Right atrium auricular region (tissue), 2 donors: ENCODE measurements at regions not wholly inside any gene's neighbourhood (a gene's known extent, or its start where the extent isn't known, plus 50 kb on each side); places are given as distances from the start of the nearest gene placed in this dataset.

ENCODE experiments used
- DNase-seq: peaks from one replicate; pipeline ENCODE4 v3.0.0-alpha.2; 2019; ENCODE audit warnings: low spot score
- H3K27ac ChIP-seq, 2 donors: fragments of 200-600 bp; sonication (generic); 1 replicate in 1 of 2; 2 replicates in 1 of 2; pipeline ENCODE4 v1.5.1; 2016 to 2019
- H3K27me3 ChIP-seq, 2 donors: fragments of 200-600 bp; sonication (generic); one replicate each; pipeline versions ENCODE4 v1.5.1 to v1.6.0; 2017 to 2019
- H3K36me3 ChIP-seq: fragments of 200-600 bp; sonication (generic); one replicate; pipeline ENCODE4 v1.5.1; 2016
- H3K4me1 ChIP-seq, 2 donors: fragments of 200-600 bp; sonication (generic); one replicate each; pipeline versions ENCODE4 v1.5.1 to v1.6.0; 2017 to 2019
- H3K4me3 ChIP-seq, 2 donors: fragments of 200-600 bp; sonication (generic); 1 replicate in 1 of 2; 2 replicates in 1 of 2; pipeline ENCODE4 v1.5.1; 2017 to 2019; ENCODE audit warnings: mild to moderate bottlenecking in 1 of 2, moderate library complexity in 1 of 2
- H3K9me3 ChIP-seq, 2 donors: fragments of 200-600 bp; sonication (generic); one replicate each; pipeline ENCODE4 v1.5.1; 2019
- CTCF ChIP-seq, 2 donors: fragments of 200-600 bp; sonication (generic); IDR thresholded peaks; one replicate each; pipeline ENCODE4 v1.5.1; 2019; ENCODE audit warnings: antibody characterized with exemption in 2 of 2

- H3K4me3 ChIP-seq = no peak overlapping the region
- no peak overlapping the region for H3K27ac ChIP-seq
- no peak for TF ChIP-seq CTCF (IDR thresholded peaks at IDR 0.05)
- H3K36me3 ChIP-seq = no peaks in the 10 kb centered on the region
- H3K27me3 ChIP-seq = no peaks in the 10 kb centered on the region
- peak; percentile 36 for DNase-seq
- no peaks in the 10 kb centered on the region for H3K4me1 ChIP-seq
- H3K9me3 ChIP-seq = no peaks in the 10 kb centered on the region
These were observed 683.9 kb downstream of the MATN1 start for GRCh38 chr1:30039354-30040080.

- Histone ChIP-seq H3K4me1 (no peaks in the 10 kb centered on the region), H3K27ac (no peak overlapping the region), H3K9me3 (no peaks in the 10 kb centered on the region), H3K4me3 (no peak overlapping the region), H3K27me3 (no peaks in the 10 kb centered on the region), H3K36me3 (no peaks in the 10 kb centered on the region)
- no peak for TF ChIP-seq CTCF (IDR thresholded peaks at IDR 0.05)
- peak; percentile 32 for DNase-seq
These were observed 685.0 kb downstream of the MATN1 start for GRCh38 chr1:30038134-30039025.

GRCh38 chr1:30037251-30038118 lies 685.9 kb downstream of the MATN1 start:
- no peaks in the 10 kb centered on the region for H3K36me3 ChIP-seq
- peak; percentile 28 for DNase-seq
- no peak for TF ChIP-seq CTCF (IDR thresholded peaks at IDR 0.05)
- no peak overlapping the region for H3K27ac ChIP-seq
- H3K4me3 ChIP-seq = no peak overlapping the region
- no peaks in the 10 kb centered on the region for H3K27me3 ChIP-seq
- H3K4me1 ChIP-seq = no peaks in the 10 kb centered on the region
- H3K9me3 ChIP-seq = no peaks in the 10 kb centered on the region

- Histone ChIP-seq H3K27me3 (no peaks in the 10 kb centered on the region), H3K36me3 (no peaks in the 10 kb centered on the region), H3K9me3 (no peaks in the 10 kb centered on the region), H3K27ac (no peak overlapping the region), H3K4me1 (no peaks in the 10 kb centered on the region), H3K4me3 (no peak overlapping the region)
- DNase-seq = no peak
- TF ChIP-seq CTCF (IDR thresholded peaks at IDR 0.05) = no peak
These were observed 686.7 kb downstream of the MATN1 start for GRCh38 chr1:30036666-30037065.

GRCh38 chr1:30036229-30036547 lies 687.2 kb downstream of the MATN1 start:
- no peak for TF ChIP-seq CTCF (IDR thresholded peaks at IDR 0.05)
- H3K27ac ChIP-seq = no peak overlapping the region
- no peaks in the 10 kb centered on the region for H3K4me1 ChIP-seq
- no peaks in the 10 kb centered on the region for H3K9me3 ChIP-seq
- DNase-seq = no peak
- H3K27me3 ChIP-seq = no peaks in the 10 kb centered on the region
- H3K36me3 ChIP-seq = no peaks in the 10 kb centered on the region
- no peak overlapping the region for H3K4me3 ChIP-seq
